Activated CD4-positive, alpha-beta T cell treated with anti-CD3 and anti-CD28 coated beads, Interleukin-2, amount 50 U/mL, for 1 hour (primary cell): ENCODE measurements at regions not wholly inside any gene's neighbourhood (a gene's known extent, or its start where the extent isn't known, plus 50 kb on each side); places are given as distances from the start of the nearest gene placed in this dataset.

Experiments used
- DNase-seq: peaks from one replicate; pipeline ENCODE4 v3.0.0-alpha.2; 2020

DNA sequence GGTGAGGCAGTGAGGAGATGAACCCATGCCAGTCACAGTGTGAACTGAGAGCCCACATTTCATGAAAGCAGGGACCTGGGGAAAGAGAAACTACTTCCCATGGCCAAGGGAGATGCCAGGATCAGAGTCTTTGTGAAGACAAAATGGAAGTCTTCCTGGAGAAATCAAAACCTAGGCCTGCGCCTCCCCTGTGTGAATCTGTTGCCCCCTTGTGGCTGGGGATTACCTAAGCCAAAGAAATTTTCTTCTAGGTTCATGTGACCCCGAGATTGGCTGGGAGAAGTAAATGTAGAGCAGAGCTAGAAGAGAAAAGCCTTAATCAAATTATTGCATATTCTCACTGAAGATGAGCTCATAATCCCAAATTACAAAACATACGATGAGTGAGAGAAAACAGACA lies 1075.3 kb downstream of the TBC1D22A start:
- no peak for DNase-seq

GRCh38 chr22:47836957-47837356 lies 1074.5 kb downstream of the TBC1D22A start:
- DNase-seq: no peak

- no peak for DNase-seq
Observed at GRCh38 chr22:47835726-47836125, 1073.3 kb downstream of the TBC1D22A start.

GRCh38 chr22:47826016-47826415 lies 1063.6 kb downstream of the TBC1D22A start:
- DNase-seq: no peak

DNA sequence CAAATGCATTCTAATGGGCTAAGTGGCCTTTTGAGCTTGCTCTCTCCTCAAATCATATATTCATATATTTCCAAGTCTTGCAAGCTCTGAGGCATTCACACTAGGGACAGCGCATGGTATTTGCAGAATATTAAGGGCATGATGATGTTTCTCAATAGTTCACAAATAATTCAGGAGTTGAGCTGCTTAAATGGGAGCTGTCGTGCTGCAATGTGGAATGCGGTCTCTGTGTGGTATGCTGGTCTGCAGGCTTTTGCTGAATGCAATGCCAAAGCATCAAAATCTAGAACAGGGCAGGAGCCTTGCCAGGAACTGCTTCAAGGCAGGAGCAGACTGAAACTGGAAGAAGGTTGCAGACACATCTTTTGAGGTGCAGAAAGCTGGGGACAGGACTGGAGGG lies 1060.0 kb downstream of the TBC1D22A start:
- DNase-seq: no peak

GRCh38 chr22:47818496-47818895 lies 1056.0 kb downstream of the TBC1D22A start:
- no peak for DNase-seq

DNA sequence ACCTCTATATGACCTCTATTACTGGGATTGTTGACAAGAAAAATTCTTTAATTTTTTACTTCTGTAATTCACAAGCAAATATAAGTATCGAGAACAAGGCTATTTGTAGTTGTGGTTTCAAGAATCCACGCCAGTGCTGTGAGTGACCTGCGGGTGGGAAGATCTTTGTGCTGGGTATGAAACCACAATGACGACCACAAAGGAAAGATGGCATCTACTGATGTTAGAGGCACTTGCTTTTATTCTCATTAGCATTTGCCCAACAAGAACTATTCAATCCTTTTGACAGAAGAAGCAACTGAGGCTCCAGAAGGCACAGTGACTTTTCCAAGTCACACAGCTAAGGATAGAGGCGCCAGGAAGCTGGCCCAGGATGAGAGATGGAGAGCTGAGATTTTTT lies 1054.9 kb downstream of the TBC1D22A start:
- no peak for DNase-seq

DNA sequence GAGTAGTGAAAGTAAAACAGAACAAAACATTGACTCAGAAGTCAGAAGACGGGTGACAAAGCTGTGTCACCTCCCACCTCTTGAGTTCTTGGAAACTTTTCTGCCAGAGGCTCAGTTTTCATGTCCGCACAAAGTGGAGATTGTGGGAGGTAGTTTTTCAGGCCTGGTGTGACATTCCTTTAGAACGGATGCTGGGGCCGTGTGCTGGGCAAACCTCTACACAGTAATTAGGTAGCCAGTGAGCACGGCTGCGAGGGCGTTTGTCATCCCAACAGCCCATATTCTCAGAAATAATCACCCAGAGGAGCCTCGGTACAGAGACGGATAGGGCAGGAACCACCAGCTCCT lies 1054.4 kb downstream of the TBC1D22A start:
- DNase-seq: no peak

DNA sequence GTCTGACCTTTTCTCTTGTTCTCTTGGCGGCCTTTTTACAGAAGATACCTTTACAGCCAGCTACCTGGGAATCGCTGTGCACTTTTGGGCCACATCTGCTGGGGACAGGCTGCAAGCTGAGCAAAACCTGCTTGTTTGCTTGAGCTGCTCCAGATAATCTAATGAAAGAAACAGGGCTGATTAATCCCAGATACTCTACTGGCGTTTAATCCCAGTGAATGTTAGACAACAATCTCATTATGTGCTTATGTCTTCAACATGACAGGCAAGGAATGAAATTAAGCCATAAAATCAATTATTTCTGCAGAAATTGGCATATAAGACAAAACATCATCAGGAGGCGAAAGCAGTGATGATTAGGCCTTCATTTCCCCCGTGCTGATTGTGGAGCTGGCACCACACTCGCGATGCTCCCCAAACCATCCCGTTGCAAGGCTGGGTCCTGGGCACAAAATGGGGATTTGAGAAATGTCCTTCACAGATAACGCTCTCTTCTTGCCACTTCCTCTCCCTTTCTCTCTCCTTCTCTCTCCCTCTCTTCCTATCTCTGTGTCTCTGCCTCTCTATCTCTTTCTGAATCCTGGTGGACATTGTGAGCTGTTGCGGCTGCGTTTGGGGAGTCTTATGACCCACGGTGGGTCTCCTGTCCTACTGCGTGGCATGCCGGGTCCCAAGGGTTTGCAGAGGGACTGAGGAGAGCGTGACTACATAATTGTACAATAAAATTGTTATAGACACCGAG lies 1053.8 kb downstream of the TBC1D22A start:
- no peak for DNase-seq

- no peak for DNase-seq
Observed at GRCh38 chr22:47814474-47814873, 1052.0 kb downstream of the TBC1D22A start.

DNA sequence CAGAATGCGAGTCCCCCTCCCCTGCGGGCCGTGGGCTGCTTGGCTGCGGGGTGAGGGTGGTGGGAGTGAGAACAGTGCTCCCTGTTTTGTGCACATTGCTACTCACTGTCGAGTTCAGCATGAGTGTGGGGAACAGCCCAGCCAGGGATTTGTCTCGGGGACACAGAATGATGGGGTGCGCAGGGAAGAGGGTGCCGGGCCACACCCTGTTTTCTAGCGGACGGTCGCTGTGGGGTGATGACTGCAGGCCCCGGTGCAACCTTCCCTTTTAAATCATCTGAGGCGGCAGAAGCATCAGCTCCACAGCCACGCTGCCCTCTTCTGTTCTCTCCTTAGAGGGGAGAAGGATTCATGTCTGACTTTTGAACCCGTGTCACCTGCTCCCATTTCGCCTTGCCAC lies 1051.2 kb downstream of the TBC1D22A start:
- no peak for DNase-seq

- no peak for DNase-seq
Observed at GRCh38 chr22:47811971-47812370, 1049.5 kb downstream of the TBC1D22A start.

- DNase-seq: no peak
Observed at GRCh38 chr22:47810505-47811500, 1048.4 kb downstream of the TBC1D22A start.

GRCh38 chr22:47808886-47809620 lies 1046.6 kb downstream of the TBC1D22A start:
- no peak for DNase-seq

DNA sequence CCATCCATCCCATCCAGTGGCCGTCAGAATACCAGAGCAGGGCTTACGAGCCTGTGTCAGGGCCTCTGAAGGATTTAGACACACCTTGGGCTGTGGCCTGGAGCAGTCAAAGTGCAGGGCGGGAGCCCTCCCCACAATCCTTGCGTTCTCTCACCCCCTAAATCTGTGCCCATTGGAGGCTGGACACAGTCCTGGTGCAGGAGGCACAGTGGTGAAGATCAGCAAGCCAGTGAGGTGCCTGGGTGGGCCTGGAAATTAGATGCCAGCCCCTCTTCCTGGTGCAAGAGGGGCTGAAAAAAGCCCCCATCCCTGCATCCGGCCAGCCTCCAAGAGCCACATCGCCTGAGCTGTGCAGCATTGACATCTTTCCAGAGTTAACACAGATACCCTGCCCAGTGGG lies 1045.8 kb downstream of the TBC1D22A start:
- DNase-seq: no peak

DNA sequence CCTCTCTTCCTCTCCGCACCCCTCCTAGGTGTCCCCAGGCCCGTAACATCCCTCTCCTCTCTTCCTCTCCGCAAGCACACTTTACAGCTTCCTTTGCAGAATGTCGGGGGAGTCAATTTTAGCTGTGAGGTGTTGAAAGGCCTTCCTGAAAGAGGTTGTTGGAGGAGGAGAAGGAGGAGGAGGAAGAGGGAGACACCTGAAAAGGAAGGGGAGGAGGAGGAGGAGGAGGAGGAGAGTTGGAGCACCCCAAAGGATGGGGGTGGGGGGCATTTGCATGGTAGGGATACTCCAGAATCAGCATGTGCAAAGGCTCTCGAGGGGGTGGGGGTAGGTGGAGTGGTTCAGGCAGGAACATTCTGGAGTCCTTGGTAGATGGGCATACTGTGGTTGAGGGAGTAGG lies 1045.1 kb downstream of the TBC1D22A start:
- DNase-seq: no peak

DNA sequence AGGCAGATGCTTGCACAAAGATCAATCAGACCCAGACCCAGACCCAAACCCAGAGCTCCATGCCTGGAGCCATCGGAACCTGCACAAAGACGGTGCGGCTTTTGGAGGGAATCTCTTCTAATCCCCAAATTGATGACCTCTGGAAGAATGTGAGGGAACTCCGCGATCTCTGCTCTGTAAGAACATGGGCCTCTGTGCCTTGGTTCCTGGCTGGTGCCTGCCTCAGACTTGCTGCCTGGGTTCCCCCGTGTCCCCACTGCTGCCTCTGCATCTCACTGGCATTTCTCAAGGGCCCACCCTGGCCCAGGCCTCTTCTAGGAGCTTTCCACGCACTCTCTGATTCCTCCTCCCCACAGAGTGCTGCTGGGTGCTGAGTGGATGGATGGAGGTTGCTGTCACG lies 1044.4 kb downstream of the TBC1D22A start:
- no peak for DNase-seq

DNA sequence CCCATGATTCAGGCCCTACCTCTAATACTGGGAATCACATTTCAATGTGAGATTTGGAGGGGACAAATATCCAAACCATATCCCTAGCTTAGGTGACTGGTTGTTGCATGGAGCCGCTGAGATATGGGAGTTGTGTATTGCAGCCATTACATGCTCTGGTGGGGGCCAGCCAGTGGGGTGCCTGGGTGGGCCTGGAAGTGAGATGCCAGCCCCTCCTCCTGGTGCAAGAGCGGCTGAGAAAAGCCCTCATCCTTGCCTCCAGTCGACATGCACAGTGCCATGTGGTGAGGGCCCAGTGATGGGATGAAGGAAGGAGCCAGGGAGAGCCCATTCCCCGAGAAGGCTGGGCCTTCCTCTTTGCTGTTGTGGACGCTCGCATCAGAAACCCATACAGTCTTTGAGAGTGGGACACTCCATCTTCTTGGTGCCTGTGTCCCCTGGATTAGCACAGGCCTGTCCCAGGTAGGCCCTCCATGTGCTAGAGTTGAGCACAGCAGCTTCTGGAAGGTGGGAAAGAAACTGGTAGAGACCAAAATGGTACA lies 1043.0 kb downstream of the TBC1D22A start:
- DNase-seq: no peak

DNA sequence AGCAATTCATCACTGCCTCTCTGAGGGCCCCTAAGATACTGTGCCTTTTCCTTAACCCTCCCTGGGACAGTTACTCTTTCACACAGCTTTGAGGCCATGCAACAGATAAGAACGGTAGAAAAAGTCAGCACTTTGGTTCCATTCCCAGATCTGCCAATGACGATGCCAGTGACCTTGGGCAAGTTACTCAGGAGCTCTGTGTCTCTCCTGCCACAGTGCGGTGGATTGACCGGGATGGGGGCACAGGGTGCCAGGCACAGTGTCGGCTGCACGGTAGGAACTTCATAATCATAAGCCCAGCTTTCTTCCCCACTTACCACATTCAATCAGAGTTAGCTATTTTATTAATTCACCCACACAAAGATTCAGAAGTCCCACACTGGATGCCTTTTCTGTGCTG lies 1041.8 kb downstream of the TBC1D22A start:
- no peak for DNase-seq

DNA sequence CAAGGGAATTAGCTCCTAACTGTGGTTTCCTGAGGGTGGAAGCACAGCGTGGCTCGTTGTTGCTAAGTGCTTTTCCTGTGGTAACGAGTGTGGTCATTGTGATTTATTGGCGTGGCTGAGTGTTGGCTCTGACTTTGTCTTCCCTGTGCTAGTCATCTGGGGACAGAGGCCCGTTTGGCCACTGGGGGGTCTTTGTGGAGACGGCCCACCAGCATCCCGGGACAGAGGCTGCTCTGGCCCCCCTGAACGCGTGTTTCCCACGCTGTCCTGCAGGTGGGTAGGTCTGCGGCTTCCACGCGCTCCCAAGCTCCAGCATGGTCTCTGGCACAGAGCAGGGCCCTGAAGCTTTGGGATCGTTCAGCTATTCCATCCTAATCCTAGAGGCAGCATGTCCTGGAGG lies 1040.0 kb downstream of the TBC1D22A start:
- DNase-seq: no peak

DNA sequence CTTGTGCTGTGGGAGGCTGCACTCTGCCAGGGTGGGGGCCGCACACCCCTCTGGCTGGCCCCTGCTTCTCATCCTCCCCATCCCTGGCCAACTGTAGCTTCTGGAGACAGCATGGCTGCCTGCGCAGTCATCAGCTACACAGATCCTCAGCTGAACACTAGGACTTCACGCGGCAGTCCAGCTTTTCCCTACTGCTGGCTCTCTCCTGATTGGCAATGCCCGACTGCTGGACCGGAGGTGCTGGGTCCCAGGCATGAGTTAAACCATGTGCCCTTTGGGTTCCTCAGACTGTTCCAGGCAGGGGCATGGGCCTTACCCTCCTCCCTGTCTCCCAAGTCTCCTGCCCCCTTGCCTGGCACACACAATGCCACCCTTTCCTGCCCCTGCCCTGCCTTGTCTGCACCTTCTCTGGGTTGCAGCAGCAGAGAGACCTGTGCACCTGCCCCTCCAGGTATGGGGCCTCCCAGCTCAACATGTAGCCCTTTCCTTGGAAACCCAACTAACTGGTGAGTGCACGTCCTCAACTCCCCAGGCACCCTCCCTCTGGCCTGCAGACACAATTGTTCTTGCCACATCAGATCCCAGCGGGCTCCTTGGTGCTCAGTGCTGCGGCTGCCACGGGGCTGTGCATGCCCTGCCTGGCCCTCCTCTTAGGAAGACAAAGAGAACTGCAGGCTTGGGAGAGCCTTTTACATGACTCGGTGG lies 1039.2 kb downstream of the TBC1D22A start:
- no peak for DNase-seq

GRCh38 chr22:47798229-47798628 lies 1035.8 kb downstream of the TBC1D22A start:
- no peak for DNase-seq
